HT-29 (cell line): ENCODE measurements at regions not wholly inside any gene's neighbourhood (a gene's known extent, or its start where the extent isn't known, plus 50 kb on each side); places are given as distances from the start of the nearest gene placed in this dataset.
"Not testable (repeated sequence)": the region's sequence is repeated elsewhere in the genome, so short reads cannot be mapped to it uniquely, and the experiment has no call there.

ENCODE experiments used
- DNase-seq: peaks from one replicate; pipeline ENCODE4 v3.0.0-alpha.2; 2015; ENCODE audit warnings: low spot score

GRCh38 chr10:83516788-83517187, 622.5 kb upstream of the GHITM start:
- DNase-seq: no peak

GRCh38 chr10:83517456-83517855, 621.9 kb upstream of the GHITM start:
- no peak for DNase-seq

GRCh38 chr10:83518779-83519178, 620.5 kb upstream of the GHITM start:
- no peak for DNase-seq

GRCh38 chr10:83520386-83520785, 618.9 kb upstream of the GHITM start:
- DNase-seq: not testable (repeated sequence)

GRCh38 chr10:83522456-83522855, 616.9 kb upstream of the GHITM start:
- DNase-seq: no peak

GRCh38 chr10:83522881-83523386, 616.4 kb upstream of the GHITM start:
- no peak for DNase-seq

GRCh38 chr10:83527934-83528333, 611.4 kb upstream of the GHITM start:
- DNase-seq: no peak

GRCh38 chr10:83533290-83533689, 606.0 kb upstream of the GHITM start:
- no peak for DNase-seq

- DNase-seq: no peak
Observed at GRCh38 chr10:83536426-83536825, 602.9 kb upstream of the GHITM start.

GRCh38 chr10:83538047-83538446, 601.3 kb upstream of the GHITM start:
- DNase-seq: no peak

GRCh38 chr10:83539528-83540308, 599.6 kb upstream of the GHITM start:
- DNase-seq: no peak

- no peak for DNase-seq
Observed at GRCh38 chr10:83541046-83541445, 598.3 kb upstream of the GHITM start.

- DNase-seq: no peak
Observed at GRCh38 chr10:83542774-83543411, 596.4 kb upstream of the GHITM start.

- DNase-seq: no peak
Observed at GRCh38 chr10:83543691-83544462, 595.4 kb upstream of the GHITM start.

GRCh38 chr10:83545901-83546391, 593.4 kb upstream of the GHITM start:
- no peak for DNase-seq

- DNase-seq: not testable (repeated sequence)
Observed at GRCh38 chr10:83551190-83551589, 588.1 kb upstream of the GHITM start.

- DNase-seq: no peak
Observed at GRCh38 chr10:83553366-83553765, 585.9 kb upstream of the GHITM start.

GRCh38 chr10:83555264-83555663, 584.0 kb upstream of the GHITM start:
- no peak for DNase-seq

- DNase-seq: peak; percentile 3
Observed at GRCh38 chr10:83562381-83562780, 576.9 kb upstream of the GHITM start.

GRCh38 chr10:83564889-83565588, 574.3 kb upstream of the GHITM start:
- DNase-seq: no peak

- no peak for DNase-seq
Observed at GRCh38 chr10:83572036-83572435, 567.3 kb upstream of the GHITM start.
